Heart left ventricle (tissue), 13 donors: ENCODE measurements at regions not wholly inside any gene's neighbourhood (a gene's known extent, or its start where the extent isn't known, plus 50 kb on each side); places are given as distances from the start of the nearest gene placed in this dataset.

Experiments used
- CTCF ChIP-seq, 12 donors: fragments of 200-600 bp; sonication (generic) in 4 of 12; IDR thresholded peaks; one replicate each; pipeline versions ENCODE4 v1.5.0 to v1.8.0; 2018 to 2022; ENCODE audit warnings: antibody characterized with exemption in 12 of 12, mild to moderate bottlenecking in 5 of 12
- POLR2A ChIP-seq, 2 donors: fragments of 450-650 bp; IDR thresholded peaks; one replicate each; pipeline ENCODE4 v1.6.1; 2017; ENCODE audit warnings: antibody characterized with exemption in 2 of 2, mild to moderate bottlenecking in 2 of 2, moderate library complexity in 2 of 2
- donor health status: ischemic (EF 13 %, LVEDD 7.1; RV severe dilation, severe dysfunction).
- donor health status: DM: no; HTN: yes; CAD: no.
- donor health status: DM: no; HTN: no; CAD: no.
- donor health status: ischemic (EF 25% LVEDD 6.9; RV normal size, moderate dysfunction).
- donor health status: ischemic (EF 25% LVEDD 5.7; RV mildly dilated, moderate dysfunction).
- donor health status: ischemic (EF 35%, LVEDD 5.7; RV mildly dilated, moderate dysfunction).
- donor health status: nonischemic (EF 11% LVEDD 7.7; RV severe dilation, severe dysfunction).
- donor health status: DM: yes; HTN: yes; CAD: no.
- donor health status: PGD.
- donor health status: ischemic (EF 29% LVEDD 5.4; RV normal size, mild dysfunction).
- donor health status: nonischemic (EF 23%, LVEDD 6.1; RV moderate dilation, normal function).

GRCh38 chr7:153354071-153354470 lies 594.5 kb downstream of the ACTR3B start:
- TF ChIP-seq POLR2A (IDR thresholded peaks at IDR 0.05) (no peak), CTCF (IDR thresholded peaks at IDR 0.05) (no peak)
